GM12878 (cell line): ENCODE measurements at regions not wholly inside any gene's neighbourhood (a gene's known extent, or its start where the extent isn't known, plus 50 kb on each side); places are given as distances from the start of the nearest gene placed in this dataset.

Experiments used
- BMI1 ChIP-seq: fragments of 450-650 bp; IDR thresholded peaks from 2 replicates; pipeline ENCODE4 v1.6.1; 2016; ENCODE audit warnings: mild to moderate bottlenecking, moderate library complexity, borderline replicate concordance
- CREB1 ChIP-seq: IDR thresholded peaks from 2 replicates; pipeline ENCODE4 v1.6.1; 2012; ENCODE audit warnings: low read depth, mild to moderate bottlenecking, inconsistent platforms
- HDAC6 ChIP-seq: fragments of 200-600 bp; sonication (generic); IDR thresholded peaks from one replicate; pipeline ENCODE4 v1.8.0; 2017; ENCODE audit warnings: antibody characterized with exemption; ENCODE audit not compliant: unreplicated experiment
- JUNB ChIP-seq: IDR thresholded peaks from 2 replicates; pipeline ENCODE4 v1.6.1; 2016; ENCODE audit warnings: antibody characterized with exemption, mild to moderate bottlenecking
- NFYA ChIP-seq: IDR thresholded peaks from 2 replicates; pipeline ENCODE4 v1.6.1; 2011; ENCODE audit warnings: low read depth, mild to moderate bottlenecking, low read length, improper control_type of control experiment, borderline replicate concordance
- NRF1 ChIP-seq: conservative IDR thresholded peaks from 2 replicates; pipeline ENCODE4 v1.6.1; 2011; ENCODE audit warnings: mild to moderate bottlenecking, low read depth, low read length, improper control_type of control experiment
- POLR2A ChIP-seq: IDR thresholded peaks from 2 replicates; pipeline ENCODE4 v1.6.1; 2011; ENCODE audit warnings: low read depth, mild to moderate bottlenecking, low read length
- PRDM15 ChIP-seq: fragments of 450-650 bp; formaldehyde crosslinking; IDR thresholded peaks from 2 replicates; pipeline ENCODE4 v1.4.0; 2020; ENCODE audit warnings: mild to moderate bottlenecking, moderate library complexity
- REST ChIP-seq: IDR thresholded peaks from 2 replicates; pipeline ENCODE4 v1.6.1; 2012; ENCODE audit warnings: mild to moderate bottlenecking, low read depth, low read length
- RFX5 ChIP-seq: IDR thresholded peaks from 2 replicates; pipeline ENCODE4 v1.6.1; 2011; ENCODE audit warnings: low read depth, low read length, improper control_type of control experiment
- YBX1 ChIP-seq: fragments of 450-650 bp; IDR thresholded peaks from 2 replicates; pipeline ENCODE4 v1.6.1; 2016; ENCODE audit warnings: antibody characterized with exemption

- TF ChIP-seq NFYA (no peak), HDAC6 (no peak), NRF1 (no peak), POLR2A (no peak), YBX1 (no peak), REST (no peak), JUNB (no peak), CREB1 (no peak), RFX5 (no peak), PRDM15 (no peak), BMI1 (no peak)
Observed at GRCh38 chr1:200275415-200275814, 134.4 kb downstream of the ZNF281 start (continued).
